ENCODE measurements at regions not wholly inside any gene's neighbourhood (a gene's known extent, or its start where the extent isn't known, plus 50 kb on each side); places are given as distances from the start of the nearest gene placed in this dataset.
"Not testable (repeated sequence)": the region's sequence is repeated elsewhere in the genome, so short reads cannot be mapped to it uniquely, and the experiment has no call there.

DNA sequence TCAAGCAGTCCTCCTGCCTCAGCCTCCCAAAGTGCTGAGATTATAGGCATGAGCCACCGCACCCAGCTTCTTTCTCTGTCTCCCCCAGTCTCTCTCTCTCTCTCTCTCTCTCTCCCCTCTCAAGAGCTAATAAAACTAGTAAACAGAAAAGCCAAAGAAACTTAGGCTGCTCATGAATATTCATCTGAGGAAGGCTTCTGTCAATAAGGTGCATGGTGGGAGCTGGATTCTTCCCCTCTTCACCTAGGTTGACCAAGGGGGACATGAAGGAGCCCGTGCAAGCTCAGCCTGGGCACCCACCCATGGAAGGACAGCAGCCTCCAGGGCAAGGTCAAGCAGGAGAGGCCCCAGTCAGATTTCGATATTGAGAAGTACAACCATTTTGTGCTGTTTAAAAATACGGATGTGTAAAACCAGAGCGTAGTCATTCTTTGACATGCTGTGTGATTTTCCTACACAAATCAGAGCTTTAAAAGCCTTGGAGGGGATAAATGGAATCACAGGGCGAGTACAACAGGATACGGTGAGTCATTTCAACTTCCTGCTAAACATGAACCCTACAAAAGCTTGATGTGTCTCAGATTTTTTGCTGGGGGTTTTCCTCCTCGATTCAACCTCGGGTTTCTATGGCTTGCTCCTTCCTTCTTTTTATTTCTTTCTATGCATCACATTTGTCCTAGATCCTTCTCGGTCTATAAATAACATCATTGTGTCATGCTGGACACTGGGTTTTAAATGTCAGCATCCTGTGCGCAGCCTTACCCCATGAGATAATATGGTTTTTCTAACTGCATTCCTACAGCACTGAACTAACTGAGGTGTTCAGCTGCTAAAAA, 368.9 kb upstream of the JARID2 start:
- DNase-seq (no peak), ATAC-seq (peak; percentile 79 to 80)
- intact Hi-C loops (cut with DNase I): loop anchor here in 1 of 2 donors (10.0 kb wide), 1 partner anchor 368 kb away; the partner anchor contains the start of gene JARID2

DNA sequence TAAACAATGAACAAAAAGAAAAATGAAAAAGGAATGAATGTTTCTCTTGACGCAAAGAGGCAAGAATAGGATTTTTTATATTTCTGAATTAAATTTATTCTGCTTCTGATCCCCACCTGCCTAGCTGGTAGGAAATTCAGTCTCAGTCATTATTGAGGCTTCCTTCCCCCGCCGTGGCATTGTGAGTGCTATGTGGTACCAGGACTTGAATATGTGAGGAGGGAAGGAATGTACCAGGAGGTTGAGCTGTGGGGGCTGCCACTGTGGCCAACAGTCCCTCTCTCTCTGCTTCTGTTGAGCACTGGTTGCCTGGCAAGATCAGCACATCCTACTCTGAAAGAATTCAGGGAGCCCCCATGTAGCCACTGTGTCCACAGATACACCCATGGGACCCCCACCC, 368.1 kb upstream of the JARID2 start:
- ATAC-seq (no peak), DNase-seq (no peak)
- intact Hi-C loops (cut with DNase I): loop anchor here in 1 of 2 donors (10.0 kb wide), 1 partner anchor 367 kb away; the partner anchor contains the start of gene JARID2

DNA sequence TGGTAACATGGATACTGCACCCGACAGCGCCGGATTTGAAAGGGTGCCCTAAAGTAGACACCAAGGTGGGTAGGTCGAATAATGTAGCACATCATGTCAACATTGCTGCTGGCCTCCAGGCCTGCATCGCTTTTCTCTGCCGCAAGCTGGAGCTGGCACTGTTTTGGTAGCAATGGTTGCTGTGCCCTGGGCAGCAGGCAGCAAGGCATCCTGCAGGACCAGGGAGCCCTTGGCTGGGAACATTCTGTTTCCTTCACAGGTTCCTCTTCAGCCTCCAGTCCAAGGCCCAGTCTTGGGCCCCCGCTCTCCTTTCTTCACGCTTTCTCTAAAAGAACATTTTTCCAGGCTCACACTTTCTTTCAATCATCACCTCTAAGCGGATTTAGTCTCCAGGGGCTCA, 365.8 kb upstream of the JARID2 start:
- DNase-seq (no peak), ATAC-seq (no peak)
- intact Hi-C loops (cut with DNase I): no loop called here

DNA sequence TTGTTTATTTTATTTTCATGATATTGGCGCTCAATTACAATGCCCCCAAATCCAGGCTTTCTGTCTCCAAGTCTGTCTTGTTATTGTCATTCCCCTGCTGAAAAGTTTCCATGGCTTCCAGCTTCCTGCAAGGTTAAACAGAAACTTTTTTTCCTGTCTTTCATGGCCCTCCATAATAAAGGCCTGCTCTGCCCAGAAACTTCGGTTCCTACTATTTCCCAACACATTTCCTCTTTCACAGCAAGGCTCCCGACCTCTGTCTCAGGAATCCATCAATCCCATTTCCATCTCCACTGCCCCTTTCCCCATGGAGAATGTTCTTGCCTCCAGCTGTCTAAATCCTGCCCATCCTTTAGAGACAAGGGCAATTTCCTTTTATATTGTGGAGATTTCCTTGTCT, 365.2 kb upstream of the JARID2 start:
- no peak for DNase-seq
- intact Hi-C loops (cut with DNase I): no loop called here
- ATAC-seq: no peak

DNA sequence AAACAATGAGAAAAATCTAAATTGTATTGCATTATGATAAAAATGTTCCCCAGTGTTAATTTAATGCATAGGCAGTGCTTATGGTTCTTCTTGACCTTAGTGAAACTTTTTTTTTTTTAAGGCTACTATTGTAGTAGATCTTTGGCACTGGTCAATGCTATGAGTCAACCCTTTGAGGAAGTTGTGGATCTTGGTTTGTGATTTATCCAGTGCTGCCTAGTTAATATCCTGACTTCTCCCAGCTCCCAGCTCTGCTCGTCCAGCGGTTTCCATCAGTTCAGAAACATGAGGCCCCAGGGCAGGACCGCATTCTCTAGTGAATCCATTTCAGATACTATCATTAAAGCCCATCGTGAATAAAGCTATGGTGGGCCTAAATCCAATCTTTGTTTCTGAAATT, 364.5 kb upstream of the JARID2 start:
- ATAC-seq: peak in 1 of 2 donors; percentile 78
- no peak for DNase-seq

DNA sequence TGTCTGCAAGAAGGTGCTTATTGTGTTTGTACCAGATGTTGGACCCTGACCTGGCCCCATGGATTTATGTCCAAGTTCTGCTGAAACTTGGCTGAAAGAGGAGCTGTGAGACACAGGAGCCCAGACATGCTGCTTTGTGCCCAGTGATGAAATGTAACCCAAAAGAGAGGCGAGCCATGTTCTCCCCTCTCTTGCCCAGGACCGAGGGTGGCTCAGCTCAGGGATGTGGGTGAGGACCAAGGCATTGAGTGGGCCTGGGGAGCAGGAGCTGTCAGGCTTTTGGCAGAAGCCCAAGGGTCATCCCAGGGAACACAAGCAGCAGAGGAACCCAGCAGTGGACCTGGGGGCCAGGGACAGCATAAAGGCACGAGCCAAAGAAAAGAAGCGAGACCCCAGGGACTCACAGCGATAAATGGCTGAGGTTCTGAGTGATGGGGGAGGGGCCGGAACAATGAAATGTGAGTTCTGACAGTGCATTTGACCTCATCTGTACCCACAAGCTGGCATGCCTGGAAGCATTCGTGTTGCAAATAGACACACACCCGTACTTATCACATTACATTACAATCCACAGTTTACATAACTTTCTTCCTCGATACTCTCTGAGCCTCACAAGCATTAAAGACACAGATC, 363.4 kb upstream of the JARID2 start:
- DNase-seq (no peak), ATAC-seq (peak in 1 of 2 donors; percentile 58)
- intact Hi-C loops (cut with DNase I): no loop called here

More for the DNA sequence above, 364.5 kb upstream of the JARID2 start:
- intact Hi-C loops (cut with DNase I): no loop called here

DNA sequence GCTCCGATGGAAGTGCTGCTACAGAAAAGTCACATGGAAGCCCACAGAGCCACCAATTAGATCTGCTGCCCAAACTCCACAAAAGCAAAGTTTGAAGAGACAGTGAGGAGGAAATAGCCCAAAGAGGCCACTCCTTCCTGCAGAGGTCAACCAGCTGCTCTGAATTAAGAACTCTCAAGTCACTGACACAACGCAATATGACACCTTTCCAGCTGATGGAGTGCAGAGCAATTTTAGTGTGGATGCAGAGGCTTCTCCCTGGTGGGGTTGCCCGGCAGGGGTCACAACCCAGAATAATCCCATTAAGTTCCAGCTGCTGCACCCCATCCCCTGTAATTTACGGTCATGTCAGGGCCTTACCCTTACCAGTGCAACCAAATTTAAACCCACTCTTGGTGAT, 361.9 kb upstream of the JARID2 start:
- DNase-seq: no peak
- intact Hi-C loops (cut with DNase I): no loop called here
- no peak for ATAC-seq

DNA sequence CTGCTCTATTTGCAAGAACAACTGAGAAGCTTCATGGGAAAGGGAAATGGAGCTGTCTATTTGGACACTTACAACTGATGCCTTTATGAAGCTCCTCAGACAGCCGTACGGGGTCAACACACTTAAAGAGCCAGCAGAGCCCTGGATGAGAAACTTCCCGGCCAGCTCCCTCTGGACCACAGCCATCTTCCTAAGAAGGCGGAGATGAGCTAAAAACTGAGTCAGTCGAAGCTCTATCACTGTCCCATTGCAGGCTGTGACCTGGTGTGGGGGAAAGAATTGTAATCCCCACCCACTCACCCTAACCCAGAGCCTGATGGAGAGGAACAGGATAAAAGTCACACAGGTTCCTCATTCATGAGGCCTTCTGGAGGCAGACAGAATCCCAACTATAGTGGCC, 360.4 kb upstream of the JARID2 start:
- intact Hi-C loops (cut with DNase I): no loop called here
- DNase-seq (no peak), ATAC-seq (no peak)

DNA sequence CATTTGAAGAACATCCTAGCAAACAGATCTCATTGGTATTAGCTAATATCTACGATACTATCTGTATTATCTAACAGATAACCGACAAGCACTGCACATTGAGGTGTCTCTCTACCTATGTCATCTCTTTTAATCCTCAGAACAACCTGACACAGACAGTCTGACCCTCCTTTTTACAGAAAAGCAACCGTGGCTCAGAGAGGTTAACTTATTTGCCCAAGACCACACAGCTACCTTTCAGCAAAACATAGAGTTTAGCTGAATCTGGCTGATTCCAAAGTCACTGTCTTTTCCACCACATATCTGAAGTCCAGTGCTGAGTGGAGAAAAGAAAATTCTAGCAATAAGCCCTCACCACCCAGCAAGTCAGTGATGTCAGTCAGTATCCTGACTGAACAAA, 358.7 kb upstream of the JARID2 start:
- intact Hi-C loops (cut with DNase I): no loop called here
- ATAC-seq (no peak), DNase-seq (no peak)

DNA sequence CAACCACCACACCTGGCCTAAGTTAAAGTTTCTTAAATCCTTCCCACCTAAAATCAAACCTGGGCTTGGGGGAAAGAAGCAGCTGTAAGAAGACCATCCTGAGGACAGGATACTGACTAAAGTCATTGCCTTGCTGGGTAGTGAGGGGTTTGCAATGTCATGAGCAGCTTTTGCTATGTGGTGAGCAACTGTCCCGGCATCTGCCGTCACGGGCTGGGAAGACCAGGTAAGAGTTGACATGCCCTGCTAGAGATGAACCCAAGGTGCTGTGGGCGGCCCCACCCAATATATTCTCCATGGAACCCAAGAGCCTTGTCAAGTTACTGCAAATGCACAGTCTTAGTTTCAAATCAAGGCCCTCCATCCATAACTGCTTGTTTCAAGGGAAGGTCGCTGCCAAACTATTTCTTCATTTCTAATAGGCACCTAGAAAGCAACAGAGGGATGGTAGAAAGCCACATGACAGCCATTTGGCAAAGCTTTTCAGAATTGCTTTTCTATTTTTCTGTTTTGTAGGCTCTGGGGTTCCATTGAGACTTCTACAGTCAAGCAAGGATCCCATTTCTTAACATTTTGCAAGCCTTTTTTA, 357.8 kb upstream of the JARID2 start:
- ATAC-seq (peak in 1 of 2 donors; percentile 59), DNase-seq (no peak)
- intact Hi-C loops (cut with DNase I): no loop called here

DNA sequence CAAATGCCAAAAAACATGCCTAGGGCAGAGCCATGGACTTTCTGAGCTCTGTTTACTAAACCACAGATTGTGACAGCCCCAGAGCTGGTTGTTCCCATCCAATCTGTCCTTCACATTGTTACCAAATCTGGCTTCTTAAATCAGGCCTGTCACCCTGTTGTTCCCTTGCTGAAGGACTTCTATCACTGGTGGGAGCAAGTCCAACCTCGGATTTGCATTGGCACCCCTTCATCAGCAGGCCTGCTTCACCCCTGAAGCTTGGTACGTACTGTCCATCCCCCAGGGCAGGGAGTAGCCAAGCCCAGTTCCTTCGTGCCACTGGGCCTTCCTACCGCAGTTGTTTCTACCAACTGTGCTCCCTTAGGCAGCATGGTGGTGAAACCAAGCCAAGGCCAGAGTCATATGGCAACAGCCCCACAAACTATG, 357.3 kb upstream of the JARID2 start:
- ATAC-seq (peak; percentile 55 to 86), DNase-seq (no peak)
- intact Hi-C loops (cut with DNase I): no loop called here

DNA sequence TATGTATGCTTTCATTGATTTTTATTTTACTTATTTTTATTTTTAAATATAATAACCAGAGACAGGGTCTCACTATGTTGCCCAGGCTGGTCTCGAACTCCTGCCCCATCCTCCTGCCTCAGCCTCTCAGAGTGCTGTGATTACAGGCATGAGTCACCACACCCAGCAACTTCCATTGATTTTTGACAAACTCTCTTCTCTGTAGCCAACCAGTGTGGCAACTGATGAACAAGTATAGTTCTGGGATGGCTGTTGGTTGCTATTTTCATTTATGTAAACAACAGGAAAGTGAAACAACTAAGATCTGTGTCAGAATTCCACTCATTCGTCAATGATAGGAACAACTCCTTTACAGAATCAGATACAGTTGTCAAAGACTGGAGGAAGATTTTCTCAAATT, 356.7 kb upstream of the JARID2 start:
- intact Hi-C loops (cut with DNase I): no loop called here
- DNase-seq: no peak
- no peak for ATAC-seq

DNA sequence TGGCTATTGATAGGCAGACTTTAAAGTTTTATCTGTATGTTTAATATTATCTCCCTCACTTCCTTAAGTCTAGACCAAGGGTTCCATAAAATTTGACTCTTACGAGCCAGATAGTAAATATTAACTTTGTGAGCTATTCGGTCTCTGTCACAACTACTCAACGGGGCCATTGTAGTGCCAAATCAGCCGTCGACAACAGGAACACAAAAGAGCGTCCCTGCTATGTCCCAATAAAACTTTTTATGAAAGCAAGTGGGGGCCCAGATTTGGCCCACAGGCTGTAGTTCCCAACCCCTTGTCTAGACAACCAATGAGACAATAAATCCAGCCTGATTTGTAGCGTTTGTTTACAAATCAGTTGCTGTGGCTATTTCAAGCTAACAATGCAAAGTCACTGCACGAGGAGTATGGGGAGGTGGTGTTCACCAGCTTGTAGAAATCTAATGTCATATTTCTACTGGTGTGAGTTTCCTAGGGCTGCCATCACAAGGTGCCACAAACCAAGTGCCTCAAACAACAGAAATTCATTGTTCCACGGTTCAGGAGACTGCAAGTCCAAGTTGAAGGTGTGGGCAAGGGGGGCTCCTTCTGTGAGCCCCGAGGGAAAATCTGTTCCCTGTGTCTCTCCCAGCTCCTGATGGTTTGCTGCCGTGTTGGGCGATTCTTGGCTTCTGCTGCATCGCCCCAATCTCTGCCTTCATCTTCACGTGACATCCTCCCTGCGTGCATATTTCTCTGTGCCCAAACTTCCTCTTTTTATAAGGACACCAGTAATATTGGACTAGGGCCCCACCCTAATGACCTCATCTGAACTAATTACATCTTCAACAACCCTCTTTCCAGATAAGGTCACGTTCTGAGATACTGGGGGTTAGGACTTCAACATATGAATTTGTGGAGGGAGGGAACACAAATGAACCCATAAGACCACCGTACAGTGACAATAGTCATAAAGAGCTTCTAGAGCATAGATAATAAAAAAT, 356.0 kb upstream of the JARID2 start:
- intact Hi-C loops (cut with DNase I): no loop called here
- DNase-seq (no peak), ATAC-seq (no peak)

DNA sequence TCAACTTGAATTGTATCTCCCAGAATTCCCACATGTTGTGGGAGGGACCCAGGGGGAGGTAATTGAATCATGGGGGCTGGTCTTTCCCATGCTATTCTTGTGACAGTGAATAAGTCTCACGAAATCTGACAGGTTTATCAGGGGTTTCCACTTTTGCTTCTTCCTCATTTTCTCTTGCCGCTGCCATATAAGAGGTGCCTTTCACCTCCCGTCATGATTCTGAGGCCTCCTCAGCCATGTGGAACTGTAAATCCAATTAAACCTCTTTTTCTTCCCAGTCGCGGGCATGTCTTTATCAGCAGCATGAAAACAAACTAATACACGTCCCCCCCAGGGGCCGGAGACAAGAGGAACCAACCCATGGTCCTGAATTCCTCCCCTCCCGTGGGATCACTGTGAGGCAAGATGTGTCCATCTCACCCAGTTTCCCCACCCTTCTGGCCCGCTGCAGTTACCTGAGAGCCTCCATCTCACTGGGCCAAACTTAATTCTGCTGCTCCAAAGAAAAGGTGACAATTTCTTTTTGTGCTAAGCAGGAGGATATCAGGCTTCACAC, 354.0 kb upstream of the JARID2 start:
- intact Hi-C loops (cut with DNase I); ATAC-seq; DNase-seq: not testable (repeated sequence)

DNA sequence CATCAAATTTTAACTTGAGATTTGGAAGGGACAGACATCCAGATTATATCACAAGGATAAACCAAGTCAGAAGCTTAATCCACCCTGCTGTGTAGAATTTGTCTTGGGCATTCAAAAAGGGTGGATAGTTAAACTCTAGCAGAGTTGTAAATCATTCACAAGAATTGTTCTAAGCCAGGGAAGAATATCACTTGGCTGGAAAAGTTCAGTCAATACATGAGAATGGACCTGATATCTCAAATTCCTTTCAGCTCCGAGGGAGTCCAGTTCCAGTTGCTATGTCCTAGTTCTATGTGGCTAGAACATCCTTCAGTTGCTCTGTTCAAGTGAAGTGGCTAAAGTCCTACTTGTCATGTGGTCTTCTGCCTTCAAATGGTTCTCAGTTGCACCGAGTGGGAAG, 351.8 kb upstream of the JARID2 start:
- intact Hi-C loops (cut with DNase I): no loop called here
- DNase-seq (no peak), ATAC-seq (no peak)

DNA sequence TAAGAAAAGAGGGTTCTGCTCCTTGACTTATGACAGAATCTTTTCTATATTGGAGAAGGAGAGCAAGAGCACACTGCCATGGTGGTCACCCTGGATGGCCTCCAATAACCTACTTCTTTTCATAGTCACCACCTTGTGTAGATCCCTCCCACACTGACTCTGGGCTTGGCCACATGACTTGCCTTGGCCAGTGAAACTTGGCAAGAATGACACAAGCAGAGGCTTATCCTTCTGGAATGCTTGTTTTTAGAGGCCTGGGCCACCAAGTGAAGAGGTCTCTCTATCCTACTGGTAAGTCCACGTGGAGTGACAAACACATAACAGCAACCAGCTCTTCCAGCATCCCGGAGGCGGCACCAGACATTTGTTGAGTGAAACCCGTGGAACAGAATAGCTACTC, 349.4 kb upstream of the JARID2 start:
- no peak for ATAC-seq
- DNase-seq: no peak
- intact Hi-C loops (cut with DNase I): no loop called here

DNA sequence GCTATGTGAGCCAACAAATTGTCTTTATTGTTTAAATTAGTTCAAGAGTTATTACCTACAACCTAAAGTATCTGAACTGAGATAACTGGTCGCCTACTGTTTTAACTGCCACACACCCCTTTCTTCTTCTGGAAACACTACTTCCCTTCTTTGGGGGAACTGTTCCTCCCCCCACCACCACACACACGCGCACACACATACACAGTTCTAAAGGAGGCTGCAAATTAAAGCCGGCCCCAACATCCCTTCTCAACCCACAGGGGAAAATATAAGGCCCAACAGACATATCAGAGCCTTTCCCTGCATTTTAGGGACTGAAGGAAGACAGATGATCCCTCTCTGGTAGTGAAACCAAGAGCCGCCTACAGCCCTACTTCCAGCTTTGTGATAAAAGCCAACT, 348.0 kb upstream of the JARID2 start:
- ATAC-seq: no peak
- intact Hi-C loops (cut with DNase I): no loop called here

DNA sequence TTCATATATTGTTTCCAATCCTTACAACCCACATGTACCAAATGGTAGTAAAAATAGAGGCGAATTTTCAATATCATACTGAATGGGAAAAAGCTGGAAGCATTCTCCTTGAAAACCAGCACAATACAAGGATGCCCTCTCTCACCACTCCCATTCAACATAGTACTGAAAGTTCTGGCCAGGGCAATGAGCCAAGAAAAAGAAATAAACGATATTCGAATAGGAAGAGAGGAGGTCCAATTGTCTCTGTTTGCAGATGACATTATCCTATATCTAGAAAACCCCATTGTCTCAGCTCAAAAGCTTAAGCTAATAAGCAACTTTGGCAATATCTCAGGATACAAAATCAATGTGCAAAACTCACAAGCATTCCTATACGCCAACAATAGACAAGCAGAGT, 346.4 kb upstream of the JARID2 start:
- ATAC-seq; intact Hi-C loops (cut with DNase I); DNase-seq: not testable (repeated sequence)

More for the DNA sequence above, 348.0 kb upstream of the JARID2 start:
- no peak for DNase-seq

DNA sequence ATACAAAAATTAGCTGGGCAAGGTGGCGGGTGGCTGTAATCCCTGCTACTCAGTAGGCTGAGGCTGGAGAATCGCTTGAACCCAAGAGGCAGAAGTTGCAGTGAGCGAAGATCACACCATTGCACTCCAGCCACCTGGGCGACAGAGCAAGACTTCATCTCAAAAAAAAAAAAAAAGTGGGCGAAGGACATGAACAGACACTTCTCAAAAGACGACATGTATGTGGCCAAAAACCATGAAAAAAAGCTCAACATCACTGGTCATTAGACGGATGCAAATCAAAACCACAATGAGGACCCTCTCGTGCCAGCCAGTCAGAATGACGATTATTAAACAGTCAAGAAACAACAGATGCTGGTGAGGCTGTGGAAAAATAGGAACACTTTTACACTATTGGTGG, 344.9 kb upstream of the JARID2 start:
- ATAC-seq: no peak

More for the DNA sequence above, 344.9 kb upstream of the JARID2 start:
- DNase-seq: no peak
- intact Hi-C loops (cut with DNase I): no loop called here
